H1 (cell line): ENCODE measurements at regions not wholly inside any gene's neighbourhood (a gene's known extent, or its start where the extent isn't known, plus 50 kb on each side); places are given as distances from the start of the nearest gene placed in this dataset.

ENCODE experiments used
- EZH2 ChIP-seq: fragments of 200-600 bp; sonication (generic); IDR thresholded peaks from 2 replicates; pipeline ENCODE4 v1.7.1; 2012; ENCODE audit warnings: low read depth, mild to moderate bottlenecking, moderate library complexity, low read length, inconsistent platforms; ENCODE audit not compliant: severe bottlenecking
- GABPA ChIP-seq: IDR thresholded peaks from 2 replicates; pipeline ENCODE4 v1.6.1; 2011; ENCODE audit warnings: mild to moderate bottlenecking, low read length, moderate library complexity, borderline replicate concordance; ENCODE audit not compliant: insufficient read depth
- JUN ChIP-seq: IDR thresholded peaks from 2 replicates; pipeline ENCODE4 v1.6.1; 2011; ENCODE audit warnings: low read depth, mild to moderate bottlenecking, improper control_type of control experiment, low read length
- KDM1A ChIP-seq: fragments of 200-600, 300-600 bp; sonication (generic); IDR thresholded peaks from 2 replicates; pipeline ENCODE4 v1.7.1; 2016; ENCODE audit warnings: mild to moderate bottlenecking, low read length, borderline replicate concordance
- KDM4A ChIP-seq: IDR thresholded peaks from one replicate; pipeline ENCODE4 v1.7.1; 2012; ENCODE audit warnings: low read depth, mild to moderate bottlenecking, moderate library complexity, low read length, inconsistent platforms; ENCODE audit not compliant: severe bottlenecking
- POLR2A ChIP-seq, 2 experiments: IDR thresholded peaks; 1 replicate in 1 of 2; 2 replicates in 1 of 2; pipeline ENCODE4 v1.6.1; 2011; ENCODE audit warnings: low read depth in 2 of 2, low read length in 2 of 2, mild to moderate bottlenecking in 2 of 2; ENCODE audit errors: control extremely low read depth in 1 of 2
- RAD21 ChIP-seq, 2 experiments: IDR thresholded peaks in 1 of 2; conservative IDR thresholded peaks in 1 of 2; 2 replicates each; pipeline ENCODE4 v1.6.1; 2011; ENCODE audit warnings: low read depth in 2 of 2, low read length in 2 of 2, improper control_type of control experiment in 1 of 2, inconsistent platforms in 1 of 2, mild to moderate bottlenecking in 1 of 2, moderate library complexity in 1 of 2
- SAP30 ChIP-seq: fragments of 300-600 bp; sonication (generic); IDR thresholded peaks from 2 replicates; pipeline ENCODE4 v1.7.1; 2012; ENCODE audit warnings: low read length, moderate library complexity, mild to moderate bottlenecking, inconsistent platforms; ENCODE audit not compliant: insufficient read depth, insufficient replicate concordance
- SP1 ChIP-seq: IDR thresholded peaks from 2 replicates; pipeline ENCODE4 v1.6.1; 2011; ENCODE audit warnings: low read depth, low read length
- SUZ12 ChIP-seq: fragments of 200-600 bp; sonication (generic); IDR thresholded peaks from 2 replicates; pipeline ENCODE4 v1.6.1; 2012; ENCODE audit warnings: mild to moderate bottlenecking, inconsistent platforms, low read length, moderate library complexity, mixed read lengths
- TBP ChIP-seq: IDR thresholded peaks from 2 replicates; pipeline ENCODE4 v1.6.1; 2011; ENCODE audit warnings: low read depth, low read length, improper control_type of control experiment
- TF ChIP-seq, protein P1 (sequence below), 3 experiments: IDR thresholded peaks; 1 replicate in 2 of 3; 2 replicates in 1 of 3; pipeline versions ENCODE4 v1.5.1 to v1.6.1; 2011; ENCODE audit warnings: low read length in 3 of 3, mild to moderate bottlenecking in 3 of 3, inconsistent platforms in 2 of 3, low read depth in 1 of 3, moderate library complexity in 1 of 3; ENCODE audit not compliant: insufficient read depth in 1 of 3; ENCODE audit errors: control extremely low read depth in 1 of 3
- TF ChIP-seq, protein P2 (sequence below): IDR thresholded peaks from 2 replicates; pipeline ENCODE4 v1.6.1; 2011; ENCODE audit warnings: low read depth, mild to moderate bottlenecking, low read length; ENCODE audit not compliant: insufficient read depth
- TF ChIP-seq, protein P3 (sequence below): IDR thresholded peaks from 2 replicates; pipeline ENCODE4 v1.6.1; 2012; ENCODE audit warnings: inconsistent platforms

GRCh38 chr6:24006254-24006653 lies 119.8 kb upstream of the NRSN1 start:
- TF ChIP-seq SUZ12 (no peak), EZH2 (no peak), SAP30 (no peak), POLR2A (IDR thresholded peaks at IDR 0.05; ENCODE audit: control extremely low read depth in 1 of 2, low read depth in 2 of 2, low read length in 2 of 2) (no peak), KDM4A (no peak), JUN (no peak), GABPA (no peak), SP1 (no peak), RAD21 (IDR thresholded peaks at IDR 0.05 in 1 of 2, conservative IDR thresholded peaks at IDR 0.05 in 1 of 2; ENCODE audit: low read depth in 2 of 2, low read length in 2 of 2) (no peak), KDM1A (no peak), TBP (no peak)
- TF ChIP-seq, protein P1, sequence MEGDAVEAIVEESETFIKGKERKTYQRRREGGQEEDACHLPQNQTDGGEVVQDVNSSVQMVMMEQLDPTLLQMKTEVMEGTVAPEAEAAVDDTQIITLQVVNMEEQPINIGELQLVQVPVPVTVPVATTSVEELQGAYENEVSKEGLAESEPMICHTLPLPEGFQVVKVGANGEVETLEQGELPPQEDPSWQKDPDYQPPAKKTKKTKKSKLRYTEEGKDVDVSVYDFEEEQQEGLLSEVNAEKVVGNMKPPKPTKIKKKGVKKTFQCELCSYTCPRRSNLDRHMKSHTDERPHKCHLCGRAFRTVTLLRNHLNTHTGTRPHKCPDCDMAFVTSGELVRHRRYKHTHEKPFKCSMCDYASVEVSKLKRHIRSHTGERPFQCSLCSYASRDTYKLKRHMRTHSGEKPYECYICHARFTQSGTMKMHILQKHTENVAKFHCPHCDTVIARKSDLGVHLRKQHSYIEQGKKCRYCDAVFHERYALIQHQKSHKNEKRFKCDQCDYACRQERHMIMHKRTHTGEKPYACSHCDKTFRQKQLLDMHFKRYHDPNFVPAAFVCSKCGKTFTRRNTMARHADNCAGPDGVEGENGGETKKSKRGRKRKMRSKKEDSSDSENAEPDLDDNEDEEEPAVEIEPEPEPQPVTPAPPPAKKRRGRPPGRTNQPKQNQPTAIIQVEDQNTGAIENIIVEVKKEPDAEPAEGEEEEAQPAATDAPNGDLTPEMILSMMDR (IDR thresholded peaks at IDR 0.05; ENCODE audit: control extremely low read depth in 1 of 3, insufficient read depth in 1 of 3, low read depth in 1 of 3, low read length in 3 of 3), result no peak
- TF ChIP-seq, protein P2, sequence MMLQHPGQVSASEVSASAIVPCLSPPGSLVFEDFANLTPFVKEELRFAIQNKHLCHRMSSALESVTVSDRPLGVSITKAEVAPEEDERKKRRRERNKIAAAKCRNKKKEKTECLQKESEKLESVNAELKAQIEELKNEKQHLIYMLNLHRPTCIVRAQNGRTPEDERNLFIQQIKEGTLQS, result no peak
- TF ChIP-seq, protein P3, sequence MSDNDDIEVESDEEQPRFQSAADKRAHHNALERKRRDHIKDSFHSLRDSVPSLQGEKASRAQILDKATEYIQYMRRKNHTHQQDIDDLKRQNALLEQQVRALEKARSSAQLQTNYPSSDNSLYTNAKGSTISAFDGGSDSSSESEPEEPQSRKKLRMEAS, result no peak
